ENCODE measurements at regions not wholly inside any gene's neighbourhood (a gene's known extent, or its start where the extent isn't known, plus 50 kb on each side); places are given as distances from the start of the nearest gene placed in this dataset.

- peak; percentile 9 for FAIRE-seq
These were observed 248.3 kb upstream of the CIBAR2 start for GRCh38 chr16:85360323-85361277.

GRCh38 chr16:85361441-85362118, 249.3 kb upstream of the CIBAR2 start:
- Histone ChIP-seq H3K9me3 (ENCODE audit: control insufficient read depth, low read depth, low read length) (no peaks in the 10 kb centered on the region), H3K79me2 (ENCODE audit: control insufficient read depth, insufficient read depth, low read length) (no peaks in the 10 kb centered on the region), H3K27ac (ENCODE audit: control insufficient read depth, insufficient read depth, low read length) (no peak overlapping the region), H3K4me2 (ENCODE audit: control insufficient read depth, extremely low read depth, insufficient read depth, low read depth, low read length) (no peak overlapping the region), H4K20me1 (ENCODE audit: control insufficient read depth, extremely low read depth, insufficient read depth, low read length) (peaks cover 6% of the 10 kb centered on the region), H2AFZ (ENCODE audit: control insufficient read depth, low read length) (no peak overlapping the region), H3K27me3 (ENCODE audit: control insufficient read depth, extremely low read depth, insufficient read depth, low read length) (peaks cover 3% of the 10 kb centered on the region), H3K36me3 (ENCODE audit: control insufficient read depth in 2 of 2, extremely low read depth in 1 of 2, insufficient read depth in 2 of 2, low read length in 2 of 2) (no peaks in the 10 kb centered on the region), H3K9me1 (ENCODE audit: control insufficient read depth, extremely low read depth, insufficient read depth, low read length) (no peaks in the 10 kb centered on the region), H3K4me1 (ENCODE audit: control insufficient read depth, extremely low read depth, insufficient read depth, low read length) (peaks cover 51% of the 10 kb centered on the region), H3K9ac (ENCODE audit: control insufficient read depth, extremely low read depth, insufficient read depth, low read length) (no peak overlapping the region), H3K4me3 (ENCODE audit: control insufficient read depth in 2 of 3, extremely low read depth in 1 of 3, insufficient read depth in 2 of 3, low read depth in 1 of 3, low read length in 3 of 3) (no peak overlapping the region)
- TF ChIP-seq EZH2 (IDR thresholded peaks at IDR 0.05; ENCODE audit: low read length) (no peak), CTCF (optimal IDR thresholded peaks at IDR 0.05 in 1 of 3, IDR thresholded peaks at IDR 0.05 in 1 of 3, conservative IDR thresholded peaks at IDR 0.05 in 1 of 3; ENCODE audit: extremely low read depth in 1 of 3, insufficient read depth in 2 of 3, low read length in 3 of 3) (no peak)
- dilution Hi-C loops (cut with MboI; ENCODE audit: extremely low pct_ligation_motif_present, low sequenced_read_pairs), result no loop called here
- FAIRE-seq, result no peak
- DNase-seq (ENCODE audit: low read depth, low spot score), result no peak

More at GRCh38 chr16:85360323-85361277, 248.3 kb upstream of the CIBAR2 start:
- H3K4me3 ChIP-seq (ENCODE audit: control insufficient read depth in 2 of 3, extremely low read depth in 1 of 3, insufficient read depth in 2 of 3, low read depth in 1 of 3, low read length in 3 of 3), result no peak overlapping the region
- H3K9ac ChIP-seq (ENCODE audit: control insufficient read depth, extremely low read depth, insufficient read depth, low read length), result peak overlapping the region; percentile 42
- peaks cover 41% of the 10 kb centered on the region for H3K4me1 ChIP-seq (ENCODE audit: control insufficient read depth, extremely low read depth, insufficient read depth, low read length)
- H4K20me1 ChIP-seq (ENCODE audit: control insufficient read depth, extremely low read depth, insufficient read depth, low read length), result peaks cover 6% of the 10 kb centered on the region
- dilution Hi-C loops (cut with MboI; ENCODE audit: extremely low pct_ligation_motif_present, low sequenced_read_pairs), result no loop called here
- peak overlapping the region; percentile 2 for H3K27ac ChIP-seq (ENCODE audit: control insufficient read depth, insufficient read depth, low read length)
- no peak overlapping the region for H2AFZ ChIP-seq (ENCODE audit: control insufficient read depth, low read length)
- H3K9me1 ChIP-seq (ENCODE audit: control insufficient read depth, extremely low read depth, insufficient read depth, low read length), result no peaks in the 10 kb centered on the region
- H3K27me3 ChIP-seq (ENCODE audit: control insufficient read depth, extremely low read depth, insufficient read depth, low read length), result peaks cover 3% of the 10 kb centered on the region
- TF ChIP-seq EZH2 (IDR thresholded peaks at IDR 0.05; ENCODE audit: low read length), result no peak
- no peak for TF ChIP-seq CTCF (optimal IDR thresholded peaks at IDR 0.05 in 1 of 3, IDR thresholded peaks at IDR 0.05 in 1 of 3, conservative IDR thresholded peaks at IDR 0.05 in 1 of 3; ENCODE audit: extremely low read depth in 1 of 3, insufficient read depth in 2 of 3, low read length in 3 of 3)
- H3K36me3 ChIP-seq (ENCODE audit: control insufficient read depth in 2 of 2, extremely low read depth in 1 of 2, insufficient read depth in 2 of 2, low read length in 2 of 2), result no peaks in the 10 kb centered on the region
- H3K9me3 ChIP-seq (ENCODE audit: control insufficient read depth, low read depth, low read length), result no peaks in the 10 kb centered on the region
- peak; percentile 85 for DNase-seq (ENCODE audit: low read depth, low spot score)
- peak overlapping the region; percentile 65 for H3K4me2 ChIP-seq (ENCODE audit: control insufficient read depth, extremely low read depth, insufficient read depth, low read depth, low read length)
- no peaks in the 10 kb centered on the region for H3K79me2 ChIP-seq (ENCODE audit: control insufficient read depth, insufficient read depth, low read length)
